ENCODE measurements at regions not wholly inside any gene's neighbourhood (a gene's known extent, or its start where the extent isn't known, plus 50 kb on each side); places are given as distances from the start of the nearest gene placed in this dataset.

GRCh38 chr9:110125207-110125751 is 82.7 kb downstream of the C9orf152 start:
- Mint-ChIP-seq H3K36me3 (ENCODE audit: low read depth) (peaks cover 19% of the 10 kb centered on the region), H3K4me1 (ENCODE audit: low read depth) (peaks cover 98% of the 10 kb centered on the region), H3K4me3 (peak overlapping the region; percentile 88), H3K27ac (peak overlapping the region; percentile 99), H3K27me3 (ENCODE audit: insufficient read depth) (peaks cover 6% of the 10 kb centered on the region), H3K9me3 (no peaks in the 10 kb centered on the region)
- no peak for TF ChIP-seq CTCF (IDR thresholded peaks at IDR 0.05)
- DNase-seq = peak; percentile 91

GRCh38 chr9:110125763-110126351 is 82.1 kb downstream of the C9orf152 start:
- no peaks in the 10 kb centered on the region for H3K9me3 Mint-ChIP-seq
- peaks cover 19% of the 10 kb centered on the region for H3K36me3 Mint-ChIP-seq (ENCODE audit: low read depth)
- H3K4me3 Mint-ChIP-seq = peak overlapping the region; percentile 88
- no peak for DNase-seq
- peaks cover 6% of the 10 kb centered on the region for H3K27me3 Mint-ChIP-seq (ENCODE audit: insufficient read depth)
- TF ChIP-seq CTCF (IDR thresholded peaks at IDR 0.05) = no peak
- peak overlapping the region; percentile 99 for H3K27ac Mint-ChIP-seq
- H3K4me1 Mint-ChIP-seq (ENCODE audit: low read depth) = peaks cover 100% of the 10 kb centered on the region

- H3K27me3 Mint-ChIP-seq (ENCODE audit: insufficient read depth) = peaks cover 6% of the 10 kb centered on the region
- no peaks in the 10 kb centered on the region for H3K9me3 Mint-ChIP-seq
- H3K27ac Mint-ChIP-seq = peak overlapping the region; percentile 99
- H3K4me1 Mint-ChIP-seq (ENCODE audit: low read depth) = peaks cover 100% of the 10 kb centered on the region
- DNase-seq = no peak
- peaks cover 19% of the 10 kb centered on the region for H3K36me3 Mint-ChIP-seq (ENCODE audit: low read depth)
- TF ChIP-seq CTCF (IDR thresholded peaks at IDR 0.05) = no peak
- peak overlapping the region; percentile 41; the same call in 1 of the 2 replicates for H3K4me3 Mint-ChIP-seq
These were observed 81.4 kb downstream of the C9orf152 start for GRCh38 chr9:110126499-110126941.

GRCh38 chr9:110126986-110127864 is 80.7 kb downstream of the C9orf152 start:
- Mint-ChIP-seq H3K27me3 (ENCODE audit: insufficient read depth) (peaks cover 6% of the 10 kb centered on the region), H3K9me3 (no peaks in the 10 kb centered on the region), H3K36me3 (ENCODE audit: low read depth) (peaks cover 23% of the 10 kb centered on the region), H3K27ac (peak overlapping the region; percentile 99), H3K4me1 (ENCODE audit: low read depth) (peaks cover 100% of the 10 kb centered on the region), H3K4me3 (peak overlapping the region; percentile 41; the same call in 1 of the 2 replicates)
- no peak for DNase-seq
- no peak for TF ChIP-seq CTCF (IDR thresholded peaks at IDR 0.05)

- Mint-ChIP-seq H3K4me3 (no peak overlapping the region), H3K27me3 (ENCODE audit: insufficient read depth) (peaks cover 6% of the 10 kb centered on the region), H3K36me3 (ENCODE audit: low read depth) (peaks cover 18% of the 10 kb centered on the region), H3K4me1 (ENCODE audit: low read depth) (peaks cover 100% of the 10 kb centered on the region), H3K27ac (peak overlapping the region; percentile 63), H3K9me3 (no peaks in the 10 kb centered on the region)
- no peak for DNase-seq
- no peak for TF ChIP-seq CTCF (IDR thresholded peaks at IDR 0.05)
These were observed 79.2 kb downstream of the C9orf152 start for GRCh38 chr9:110128664-110129329.

Measured in HFFc6 (cell line).